H1 (cell line): ENCODE measurements at regions not wholly inside any gene's neighbourhood (a gene's known extent, or its start where the extent isn't known, plus 50 kb on each side); places are given as distances from the start of the nearest gene placed in this dataset.

ENCODE experiments used
- CBX5 ChIP-seq: fragments of 300-800, 300-1000 bp; sonication (generic); IDR thresholded peaks from 2 replicates; pipeline ENCODE4 v1.7.1; 2016; ENCODE audit warnings: antibody characterized with exemption, low read length, low read depth
- CHD1 ChIP-seq: IDR thresholded peaks from 2 replicates; pipeline ENCODE4 v1.6.1; 2012; ENCODE audit warnings: low read depth, low read length, improper control_type of control experiment
- CTCF ChIP-seq, 3 experiments: IDR thresholded peaks; 1 replicate in 2 of 3; 2 replicates in 1 of 3; pipeline versions ENCODE4 v1.5.1 to v1.6.1; 2011; ENCODE audit warnings: low read length in 3 of 3, mild to moderate bottlenecking in 3 of 3, inconsistent platforms in 2 of 3, low read depth in 1 of 3, moderate library complexity in 1 of 3; ENCODE audit not compliant: insufficient read depth in 1 of 3; ENCODE audit errors: control extremely low read depth in 1 of 3
- EP300 ChIP-seq, 2 experiments: IDR thresholded peaks; 1 replicate in 1 of 2; 2 replicates in 1 of 2; pipeline ENCODE4 v1.6.1; 2011 to 2012; ENCODE audit warnings: low read depth in 2 of 2, low read length in 2 of 2, mild to moderate bottlenecking in 2 of 2, borderline replicate concordance in 1 of 2, inconsistent platforms in 1 of 2, moderate library complexity in 1 of 2
- EZH2 ChIP-seq: fragments of 200-600 bp; sonication (generic); IDR thresholded peaks from 2 replicates; pipeline ENCODE4 v1.7.1; 2012; ENCODE audit warnings: low read depth, mild to moderate bottlenecking, moderate library complexity, low read length, inconsistent platforms; ENCODE audit not compliant: severe bottlenecking
- POLR2A ChIP-seq, 2 experiments: IDR thresholded peaks; 1 replicate in 1 of 2; 2 replicates in 1 of 2; pipeline ENCODE4 v1.6.1; 2011; ENCODE audit warnings: low read depth in 2 of 2, low read length in 2 of 2, mild to moderate bottlenecking in 2 of 2; ENCODE audit errors: control extremely low read depth in 1 of 2
- RBBP5 ChIP-seq: IDR thresholded peaks from 2 replicates; pipeline ENCODE4 v1.7.1; 2012; ENCODE audit warnings: low read depth, mild to moderate bottlenecking, inconsistent platforms, low read length, moderate library complexity, borderline replicate concordance
- RFX5 ChIP-seq: IDR thresholded peaks from 2 replicates; pipeline ENCODE4 v1.6.1; 2011; ENCODE audit warnings: low read depth, low read length, improper control_type of control experiment, borderline replicate concordance
- SIN3A ChIP-seq, 2 experiments: IDR thresholded peaks in 1 of 2; conservative IDR thresholded peaks in 1 of 2; 2 replicates each; pipeline ENCODE4 v1.6.1; 2011 to 2012; ENCODE audit warnings: low read length in 2 of 2, improper control_type of control experiment in 1 of 2, low read depth in 1 of 2, mild to moderate bottlenecking in 1 of 2
- TAF1 ChIP-seq: IDR thresholded peaks from 2 replicates; pipeline ENCODE4 v1.6.1; 2011; ENCODE audit warnings: mild to moderate bottlenecking, low read depth, low read length
- YY1 ChIP-seq: IDR thresholded peaks from 2 replicates; pipeline ENCODE4 v1.6.1; 2011; ENCODE audit warnings: low read depth, mild to moderate bottlenecking, low read length
- TF ChIP-seq, protein P1 (sequence below): IDR thresholded peaks from 2 replicates; pipeline ENCODE4 v1.6.1; 2012; ENCODE audit warnings: low read length, inconsistent platforms

DNA sequence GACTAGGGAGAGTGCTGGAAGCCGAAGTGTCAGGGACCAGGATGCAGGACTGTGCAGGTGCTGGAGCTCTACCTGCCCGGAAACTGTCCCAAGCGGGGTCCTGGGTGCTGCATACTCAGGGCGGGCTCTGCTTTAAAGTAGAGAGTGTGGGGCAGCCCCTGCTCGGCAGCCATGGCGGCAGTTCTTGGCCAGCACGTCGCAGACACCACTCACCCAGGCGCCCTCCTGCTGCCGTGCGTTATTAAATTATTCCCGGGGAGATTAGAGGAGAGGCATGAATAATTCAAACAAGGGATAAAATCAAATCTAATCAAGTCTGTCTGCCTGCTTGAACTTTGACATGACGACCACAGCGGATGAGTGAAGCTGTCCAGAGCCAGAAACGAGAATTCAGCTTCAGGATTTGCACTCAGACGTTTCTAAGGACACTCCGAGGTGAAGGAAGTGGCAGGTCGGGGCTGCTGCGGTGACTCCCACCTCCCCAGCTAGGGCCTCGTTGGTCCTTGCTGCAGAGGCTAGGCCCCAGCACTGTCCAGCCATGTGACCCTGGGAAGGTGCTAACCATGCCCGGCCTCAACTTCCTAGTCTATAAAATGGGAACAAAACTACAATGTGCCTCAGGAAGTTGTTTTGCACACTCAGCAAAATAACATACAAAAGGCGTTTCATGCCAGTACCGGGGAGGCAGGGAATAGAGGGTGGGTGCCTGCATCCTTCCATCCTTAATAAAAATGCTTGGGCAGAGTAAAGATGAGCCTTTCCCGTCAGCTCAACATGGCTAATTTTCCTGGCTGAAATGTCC lies 91.3 kb upstream of the ADAMTS2 start:
- TF ChIP-seq EZH2: no peak
- TF ChIP-seq CBX5: no peak
- no peak for TF ChIP-seq RFX5
- no peak for TF ChIP-seq SIN3A (conservative IDR thresholded peaks at IDR 0.05 in 1 of 2, IDR thresholded peaks at IDR 0.05 in 1 of 2; ENCODE audit: low read depth in 1 of 2, low read length in 2 of 2)
- no peak for TF ChIP-seq TAF1
- no peak for TF ChIP-seq CTCF (IDR thresholded peaks at IDR 0.05; ENCODE audit: control extremely low read depth in 1 of 3, insufficient read depth in 1 of 3, low read depth in 1 of 3, low read length in 3 of 3)
- TF ChIP-seq POLR2A (IDR thresholded peaks at IDR 0.05; ENCODE audit: control extremely low read depth in 1 of 2, low read depth in 2 of 2, low read length in 2 of 2): no peak
- TF ChIP-seq, protein P1, sequence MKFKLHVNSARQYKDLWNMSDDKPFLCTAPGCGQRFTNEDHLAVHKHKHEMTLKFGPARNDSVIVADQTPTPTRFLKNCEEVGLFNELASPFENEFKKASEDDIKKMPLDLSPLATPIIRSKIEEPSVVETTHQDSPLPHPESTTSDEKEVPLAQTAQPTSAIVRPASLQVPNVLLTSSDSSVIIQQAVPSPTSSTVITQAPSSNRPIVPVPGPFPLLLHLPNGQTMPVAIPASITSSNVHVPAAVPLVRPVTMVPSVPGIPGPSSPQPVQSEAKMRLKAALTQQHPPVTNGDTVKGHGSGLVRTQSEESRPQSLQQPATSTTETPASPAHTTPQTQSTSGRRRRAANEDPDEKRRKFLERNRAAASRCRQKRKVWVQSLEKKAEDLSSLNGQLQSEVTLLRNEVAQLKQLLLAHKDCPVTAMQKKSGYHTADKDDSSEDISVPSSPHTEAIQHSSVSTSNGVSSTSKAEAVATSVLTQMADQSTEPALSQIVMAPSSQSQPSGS: no peak
- no peak for TF ChIP-seq YY1
- TF ChIP-seq RBBP5: no peak
- TF ChIP-seq EP300 (IDR thresholded peaks at IDR 0.05; ENCODE audit: borderline replicate concordance in 1 of 2, low read depth in 2 of 2, low read length in 2 of 2): no peak
- no peak for TF ChIP-seq CHD1
